Common myeloid progenitor, CD34-positive (primary cell): ENCODE measurements at regions not wholly inside any gene's neighbourhood (a gene's known extent, or its start where the extent isn't known, plus 50 kb on each side); places are given as distances from the start of the nearest gene placed in this dataset.
A peak's percentile ranks its signal among the peaks of the same experiment; 100 is the strongest.

Experiments used
- CTCF ChIA-PET: fragments of 350-600 bp; sonication (Branson Sonifier 250); formaldehyde crosslinking; loops from one replicate; lab custom pipeline; 2021; ENCODE audit warnings: antibody characterized with exemption; lab: Charles Lee
- POLR2A ChIA-PET: fragments of 350-600 bp; sonication (Branson Sonifier 250); formaldehyde crosslinking; loops from one replicate; lab custom pipeline; 2021; ENCODE audit warnings: antibody characterized with exemption; lab: Charles Lee
- DNase-seq, 3 donors: peaks; one replicate each; pipeline versions ENCODE4 v3.0.0 to v3.0.0-alpha.2; 2013
- H3K27ac ChIP-seq, 2 experiments: 1 replicate in 1 of 2; 2 replicates in 1 of 2; pipeline ENCODE4 v1.7.0; 2013; ENCODE audit warnings: inconsistent platforms in 2 of 2, low read length in 2 of 2, mild to moderate bottlenecking in 2 of 2, low read depth in 1 of 2, moderate library complexity in 1 of 2; ENCODE audit not compliant: severe bottlenecking in 2 of 2, insufficient read depth in 1 of 2, poor library complexity in 1 of 2
- H3K27me3 ChIP-seq, 5 experiments: replicated peaks in 2 of 5; 1 replicate in 3 of 5; 2 replicates in 2 of 5; pipeline versions ENCODE4 v1.6.1 to v1.7.0; 2013; ENCODE audit warnings: low read length in 4 of 5, mild to moderate bottlenecking in 2 of 5, moderate library complexity in 2 of 5, inconsistent platforms in 1 of 5; ENCODE audit not compliant: insufficient read depth in 5 of 5, control insufficient read depth in 4 of 5
- H3K36me3 ChIP-seq, 4 experiments: 1 replicate in 2 of 4; 2 replicates in 2 of 4; pipeline versions ENCODE4 v1.6.1 to v1.7.0; 2013; ENCODE audit warnings: low read length in 3 of 4, control low read depth in 1 of 4, mild to moderate bottlenecking in 1 of 4; ENCODE audit not compliant: control insufficient read depth in 4 of 4, insufficient read depth in 4 of 4
- H3K4me1 ChIP-seq, 4 experiments: 1 replicate in 3 of 4; 2 replicates in 1 of 4; pipeline versions ENCODE4 v1.6.1 to v1.7.1; 2013; ENCODE audit warnings: low read length in 3 of 4, mild to moderate bottlenecking in 3 of 4, control low read depth in 1 of 4, inconsistent platforms in 1 of 4, moderate library complexity in 1 of 4; ENCODE audit not compliant: control insufficient read depth in 4 of 4, insufficient read depth in 4 of 4; ENCODE audit errors: control extremely low read depth in 1 of 4
- H3K4me3 ChIP-seq, 7 experiments: 1 replicate in 4 of 7; 2 replicates in 3 of 7; pipeline versions ENCODE4 v1.5.1 to v1.7.0; 2013; ENCODE audit warnings: mild to moderate bottlenecking in 7 of 7, low read length in 6 of 7, moderate library complexity in 6 of 7, inconsistent platforms in 2 of 7, low read depth in 2 of 7, control low read depth in 1 of 7; ENCODE audit not compliant: insufficient read depth in 4 of 7, control insufficient read depth in 1 of 7; ENCODE audit errors: extremely low read depth in 1 of 7
- H3K9me3 ChIP-seq, 5 experiments: 1 replicate in 4 of 5; 2 replicates in 1 of 5; pipeline versions ENCODE4 v1.6.1 to v1.7.1; 2013; ENCODE audit warnings: low read length in 4 of 5, mild to moderate bottlenecking in 2 of 5, inconsistent platforms in 1 of 5, low read depth in 1 of 5, moderate library complexity in 1 of 5; ENCODE audit not compliant: control insufficient read depth in 4 of 5, insufficient read depth in 2 of 5; ENCODE audit errors: control extremely low read depth in 1 of 5
- WGBS: methylation state at CpG from one replicate; pipeline ENCODE4 v1.1.5; 2013; ENCODE audit not compliant: insufficient coverage; 5-methylcytosine and 5-hydroxymethylcytosine counted together

GRCh38 chr17:54172096-54172984 lies 349.6 kb downstream of the KIF2B start:
- WGBS, result no CpG with 5 or more reads among the region's 3 CpGs
- DNase-seq, result peak in 1 of 3 donors; percentile 1
- CTCF ChIA-PET, result no interaction called here

DNA sequence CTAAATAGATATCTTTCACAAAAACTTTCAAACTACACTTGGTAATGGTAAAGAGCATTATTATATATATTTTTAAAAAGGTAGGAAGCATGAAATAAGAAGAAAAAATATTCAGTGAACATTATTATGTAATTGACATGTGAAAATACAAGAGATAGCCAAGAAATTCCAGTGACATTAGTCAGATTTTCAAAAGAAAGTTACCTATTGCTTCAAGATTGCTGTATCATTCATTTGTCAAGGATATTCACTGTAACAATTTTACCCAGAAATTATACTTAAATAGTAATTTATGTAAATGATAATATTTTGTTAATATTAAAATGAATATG lies 350.2 kb downstream of the KIF2B start:
- ChIA-PET POLR2A (no interaction called here), CTCF (no interaction called here)
- Histone ChIP-seq H3K27me3 (peaks cover 0 to 2% (median 0%) of the 10 kb centered on the region in 5 experiments), H3K4me1 (no peaks in the 10 kb centered on the region), H3K4me3 (no peak overlapping the region), H3K36me3 (no peaks in the 10 kb centered on the region), H3K9me3 (no peaks in the 10 kb centered on the region), H3K27ac (no peak overlapping the region)
- DNase-seq, result no peak

More at GRCh38 chr17:54172096-54172984, 349.6 kb downstream of the KIF2B start:
- H3K4me3 ChIP-seq, result no peak overlapping the region
- POLR2A ChIA-PET, result no interaction called here
- no peaks in the 10 kb centered on the region for H3K9me3 ChIP-seq
- H3K4me1 ChIP-seq, result no peaks in the 10 kb centered on the region
- no peaks in the 10 kb centered on the region for H3K36me3 ChIP-seq
- peaks cover 0 to 2% (median 0%) of the 10 kb centered on the region in 5 experiments for H3K27me3 ChIP-seq
- no peak overlapping the region for H3K27ac ChIP-seq

DNA sequence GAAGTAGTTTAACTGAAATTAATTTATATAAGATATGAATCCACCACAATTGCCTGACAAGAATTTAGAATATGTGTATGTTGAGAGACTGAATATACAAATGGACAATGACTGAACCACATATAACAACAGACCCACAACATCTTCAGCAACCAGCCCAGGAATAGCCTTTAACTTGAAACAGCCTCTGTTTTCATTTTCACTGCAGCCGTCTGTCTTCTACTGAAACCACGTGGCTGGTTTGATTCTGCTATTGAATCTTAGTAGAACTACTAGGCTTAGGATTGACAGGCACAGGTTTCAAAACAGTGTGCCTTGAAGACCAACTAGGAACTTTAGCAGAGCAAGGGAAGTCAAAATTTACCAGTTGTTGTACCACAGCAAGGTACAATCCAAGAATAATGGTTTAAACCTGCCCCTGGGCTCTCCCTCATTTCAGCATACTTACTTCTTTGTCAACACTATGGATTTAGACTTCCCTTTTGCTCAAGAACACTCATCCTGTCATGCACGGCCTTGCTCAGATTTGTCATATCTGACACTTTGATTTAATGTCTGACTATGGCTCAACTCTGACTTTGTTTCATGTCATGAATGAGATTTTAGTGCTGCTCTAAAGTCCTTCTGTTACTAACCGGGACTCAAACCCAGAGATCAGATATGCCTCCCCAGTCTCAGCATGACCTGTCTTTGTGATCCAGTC lies 355.0 kb downstream of the KIF2B start:
- no peaks in the 10 kb centered on the region for H3K27me3 ChIP-seq
- no peaks in the 10 kb centered on the region for H3K9me3 ChIP-seq
- ChIA-PET CTCF (no interaction called here), POLR2A (no interaction called here)
- H3K4me3 ChIP-seq, result no peak overlapping the region
- 93% methylated on average over 3 of the region's 4 CpGs for WGBS
- H3K36me3 ChIP-seq, result no peaks in the 10 kb centered on the region
- no peak for DNase-seq
- no peak overlapping the region for H3K27ac ChIP-seq
- no peaks in the 10 kb centered on the region for H3K4me1 ChIP-seq

DNA sequence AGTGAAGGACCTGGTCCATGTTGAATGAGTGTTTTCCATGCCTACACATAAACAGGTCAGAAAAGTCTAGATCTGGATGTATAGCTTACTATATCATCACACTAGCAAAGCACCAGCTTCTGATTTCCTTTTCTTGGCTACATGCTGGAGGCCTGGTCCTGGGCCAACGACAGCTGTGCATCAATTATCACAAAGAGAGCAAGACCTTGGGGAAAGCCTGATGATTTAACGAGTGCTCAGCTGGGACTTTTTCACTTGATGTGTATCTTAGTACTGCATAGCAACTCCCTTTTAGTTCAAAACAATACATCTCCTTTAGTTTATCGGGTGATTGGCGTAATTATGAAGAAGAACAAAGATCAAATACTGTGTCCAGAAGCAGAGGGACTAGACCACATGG lies 358.2 kb downstream of the KIF2B start:
- H3K27ac ChIP-seq, result no peak overlapping the region
- H3K9me3 ChIP-seq, result no peaks in the 10 kb centered on the region
- no peak for DNase-seq
- no peaks in the 10 kb centered on the region for H3K4me1 ChIP-seq
- ChIA-PET CTCF (no interaction called here), POLR2A (no interaction called here)
- H3K36me3 ChIP-seq, result no peaks in the 10 kb centered on the region
- 83% methylated on average over 1 of the region's 4 CpGs for WGBS
- H3K27me3 ChIP-seq, result no peaks in the 10 kb centered on the region
- H3K4me3 ChIP-seq, result no peak overlapping the region

DNA sequence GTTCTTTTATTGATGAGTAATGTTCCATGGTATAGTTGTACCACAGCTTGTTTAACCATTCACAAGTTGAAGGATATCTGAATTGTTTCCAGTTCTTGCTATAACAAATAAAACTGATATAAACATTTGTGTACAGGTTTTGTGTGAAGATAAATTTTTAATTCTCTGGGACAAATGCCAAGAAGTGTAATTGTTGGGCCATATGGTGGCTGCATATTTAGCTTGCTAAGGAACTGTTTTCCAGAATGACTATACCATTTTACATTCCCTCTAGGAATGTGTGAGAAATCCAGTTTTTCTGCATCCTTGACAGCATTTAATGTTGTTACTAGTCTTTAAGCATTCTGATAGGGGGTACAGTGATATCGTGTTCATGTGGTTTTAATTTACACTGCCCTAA lies 368.5 kb downstream of the KIF2B start:
- Histone ChIP-seq H3K27ac (no peak overlapping the region), H3K4me1 (no peaks in the 10 kb centered on the region), H3K4me3 (no peak overlapping the region), H3K27me3 (no peaks in the 10 kb centered on the region), H3K9me3 (no peaks in the 10 kb centered on the region), H3K36me3 (no peaks in the 10 kb centered on the region)
- CTCF ChIA-PET, result no interaction called here
- POLR2A ChIA-PET, result no interaction called here
- no peak for DNase-seq
- WGBS, result no CpG with 5 or more reads among the region's 1 CpG

- Histone ChIP-seq H3K4me3 (no peak overlapping the region), H3K9me3 (no peaks in the 10 kb centered on the region), H3K4me1 (no peaks in the 10 kb centered on the region), H3K36me3 (no peaks in the 10 kb centered on the region), H3K27ac (no peak overlapping the region), H3K27me3 (no peaks in the 10 kb centered on the region)
- ChIA-PET CTCF (no interaction called here), POLR2A (no interaction called here)
- WGBS, result no CpG with 5 or more reads among the region's 1 CpG
- no peak for DNase-seq
These were observed 371.5 kb downstream of the KIF2B start for GRCh38 chr17:54194268-54194667.

DNA sequence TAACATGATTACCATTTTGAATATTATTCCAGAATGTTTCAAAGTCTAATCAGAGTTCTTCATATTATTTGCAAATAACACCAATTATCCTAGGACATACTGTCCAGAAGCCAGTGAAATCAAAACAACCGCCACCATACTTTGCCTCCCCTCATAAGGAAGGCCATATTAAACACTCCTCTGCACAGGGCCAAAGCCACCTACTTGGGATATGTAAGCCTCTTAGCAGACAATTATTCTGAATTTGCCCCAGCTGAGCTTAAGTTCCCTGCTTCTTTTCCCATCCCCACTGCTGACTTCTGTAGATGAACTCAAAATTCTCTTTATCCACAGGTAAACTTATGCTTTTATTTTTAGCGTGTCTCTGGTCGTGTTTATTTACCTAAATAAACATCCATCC lies 374.0 kb downstream of the KIF2B start:
- DNase-seq, result no peak
- 100% methylated on average over 1 of the region's 3 CpGs for WGBS
- Histone ChIP-seq H3K4me3 (no peak overlapping the region), H3K36me3 (no peaks in the 10 kb centered on the region), H3K27me3 (no peaks in the 10 kb centered on the region), H3K4me1 (no peaks in the 10 kb centered on the region), H3K27ac (no peak overlapping the region), H3K9me3 (no peaks in the 10 kb centered on the region)
- ChIA-PET POLR2A (no interaction called here), CTCF (no interaction called here)
